ENCODE measurements at regions not wholly inside any gene's neighbourhood (a gene's known extent, or its start where the extent isn't known, plus 50 kb on each side); places are given as distances from the start of the nearest gene placed in this dataset.

DNA sequence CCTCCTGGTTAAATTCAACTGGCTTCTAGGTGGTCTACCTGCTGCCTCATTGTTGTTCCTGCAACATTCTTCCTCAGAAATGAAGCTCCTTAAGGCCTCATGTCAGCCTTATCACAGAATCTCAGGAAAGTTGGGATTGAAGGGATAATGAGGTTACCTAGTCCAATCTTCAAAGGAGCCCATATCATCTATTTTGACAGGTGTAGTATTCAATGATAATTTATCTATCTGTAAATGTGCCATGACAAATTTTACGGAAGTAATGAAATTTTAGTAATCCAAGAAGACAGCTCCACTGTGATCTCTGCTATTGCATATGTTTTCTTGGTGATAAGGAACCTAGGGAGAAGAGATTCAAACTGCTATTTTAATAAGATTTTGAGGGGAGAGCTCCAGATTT lies 973.8 kb downstream of the ROBO2 start (continued):
- TF ChIP-seq, protein P1, sequence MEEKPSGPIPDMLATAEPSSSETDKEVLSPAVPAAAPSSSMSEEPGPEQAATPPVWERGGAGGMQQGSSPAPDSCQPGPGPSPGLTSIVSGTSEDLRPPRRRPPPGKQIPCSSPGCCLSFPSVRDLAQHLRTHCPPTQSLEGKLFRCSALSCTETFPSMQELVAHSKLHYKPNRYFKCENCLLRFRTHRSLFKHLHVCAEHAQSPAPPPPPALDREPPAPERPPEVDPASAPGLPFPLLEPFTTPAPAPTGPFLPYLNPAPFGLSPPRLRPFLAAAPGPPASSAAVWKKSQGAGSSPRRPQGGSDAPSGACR (CRISPR knock-in tag; IDR thresholded peaks at IDR 0.05), result no peak
- no peak for TF ChIP-seq ZMYM4 (CRISPR knock-in tag; IDR thresholded peaks at IDR 0.05)
- TF ChIP-seq ETV5 (CRISPR knock-in tag; IDR thresholded peaks at IDR 0.05; ENCODE audit: borderline replicate concordance), result no peak
- TF ChIP-seq ZNF747 (CRISPR knock-in tag; IDR thresholded peaks at IDR 0.05; ENCODE audit: borderline replicate concordance), result no peak
- TF ChIP-seq, protein P2, sequence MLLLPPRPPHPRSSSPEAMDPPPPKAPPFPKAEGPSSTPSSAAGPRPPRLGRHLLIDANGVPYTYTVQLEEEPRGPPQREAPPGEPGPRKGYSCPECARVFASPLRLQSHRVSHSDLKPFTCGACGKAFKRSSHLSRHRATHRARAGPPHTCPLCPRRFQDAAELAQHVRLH (CRISPR knock-in tag; IDR thresholded peaks at IDR 0.05; ENCODE audit: borderline replicate concordance, low read depth), result no peak
- TF ChIP-seq CBX5 (CRISPR knock-in tag; IDR thresholded peaks at IDR 0.05; ENCODE audit: borderline replicate concordance), result no peak
- no peak for TF ChIP-seq CHD4 (IDR thresholded peaks at IDR 0.05; ENCODE audit: borderline replicate concordance, low read length)
- no peak for TF ChIP-seq TRIM24 (CRISPR knock-in tag; IDR thresholded peaks at IDR 0.05)
- TF ChIP-seq, protein P3, sequence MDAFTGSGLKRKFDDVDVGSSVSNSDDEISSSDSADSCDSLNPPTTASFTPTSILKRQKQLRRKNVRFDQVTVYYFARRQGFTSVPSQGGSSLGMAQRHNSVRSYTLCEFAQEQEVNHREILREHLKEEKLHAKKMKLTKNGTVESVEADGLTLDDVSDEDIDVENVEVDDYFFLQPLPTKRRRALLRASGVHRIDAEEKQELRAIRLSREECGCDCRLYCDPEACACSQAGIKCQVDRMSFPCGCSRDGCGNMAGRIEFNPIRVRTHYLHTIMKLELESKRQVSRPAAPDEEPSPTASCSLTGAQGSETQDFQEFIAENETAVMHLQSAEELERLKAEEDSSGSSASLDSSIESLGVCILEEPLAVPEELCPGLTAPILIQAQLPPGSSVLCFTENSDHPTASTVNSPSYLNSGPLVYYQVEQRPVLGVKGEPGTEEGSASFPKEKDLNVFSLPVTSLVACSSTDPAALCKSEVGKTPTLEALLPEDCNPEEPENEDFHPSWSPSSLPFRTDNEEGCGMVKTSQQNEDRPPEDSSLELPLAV (CRISPR knock-in tag; conservative IDR thresholded peaks at IDR 0.05; ENCODE audit: low read depth), result no peak
- no peak for TF ChIP-seq ZNF510 (CRISPR knock-in tag; IDR thresholded peaks at IDR 0.05; ENCODE audit: low read depth)

DNA sequence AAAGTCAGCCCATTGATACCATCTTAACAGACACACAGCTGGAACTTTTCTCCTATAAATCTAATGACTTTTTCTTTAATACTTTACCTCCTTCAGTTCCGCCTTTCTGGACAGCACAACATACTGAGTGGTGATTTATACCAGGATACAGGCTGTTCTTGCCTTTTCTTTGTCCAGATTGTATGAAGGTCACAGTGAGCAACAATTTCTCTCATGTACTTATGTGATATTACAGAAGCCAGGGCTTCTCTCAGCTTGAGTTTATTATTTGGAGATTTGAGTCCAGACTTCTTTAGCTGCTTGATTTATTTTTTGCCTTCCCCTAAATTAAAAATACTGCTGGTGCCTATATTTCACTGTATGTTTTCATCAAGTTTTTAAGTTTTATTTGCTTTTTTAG lies 976.0 kb downstream of the ROBO2 start:
- H3K4me3 ChIP-seq (replicated peaks in 1 of 3; ENCODE audit: insufficient read depth in 1 of 3, low read depth in 2 of 3, low read length in 3 of 3), result no peak overlapping the region
- ATAC-seq (no peak), FAIRE-seq (no peak), DNase-seq (ENCODE audit: low spot score) (no peak)
- BruUV-seq (replicated peaks), result no TSS peak
- no peaks in the 10 kb centered on the region for H3K36me3 ChIP-seq (replicated peaks in 1 of 2; ENCODE audit: control insufficient read depth in 1 of 2, insufficient read depth in 2 of 2, low read length in 2 of 2)
- ChIA-PET POLR2A (no interaction called here), CTCF (ENCODE audit: low intra/inter-chr PET ratio, low total read pairs) (no interaction called here)
- no peak overlapping the region for H3K9ac ChIP-seq (ENCODE audit: insufficient read depth, low read depth, low read length)
- in situ Hi-C loops (cut with HindIII; ENCODE audit: extremely low pct_ligation_motif_present, low pct_unique_long_range_greater_than_20kb), result no loop called here
- no peaks in the 10 kb centered on the region for H3K79me2 ChIP-seq (ENCODE audit: insufficient read depth, low read length)
- WGBS (ENCODE audit: low lambda C conversion rate), result 0% methylated on average over 1 of the region's 1 CpG
- no peak overlapping the region for H3K4me2 ChIP-seq (ENCODE audit: low read depth, low read length)
- H3K4me1 ChIP-seq (ENCODE audit: insufficient read depth, low read length), result no peaks in the 10 kb centered on the region
- TF ChIP-seq FOXP1 (IDR thresholded peaks at IDR 0.05) (no peak), FOXP1 (CRISPR knock-in tag; IDR thresholded peaks at IDR 0.05) (no peak), ZNF839 (CRISPR knock-in tag; IDR thresholded peaks at IDR 0.05; ENCODE audit: borderline replicate concordance) (no peak), ZNF501 (CRISPR knock-in tag; IDR thresholded peaks at IDR 0.05) (no peak), RARA (CRISPR knock-in tag; IDR thresholded peaks at IDR 0.05) (no peak), MEIS2 (CRISPR knock-in tag; IDR thresholded peaks at IDR 0.05) (no peak)
- TF ChIP-seq, protein P4, sequence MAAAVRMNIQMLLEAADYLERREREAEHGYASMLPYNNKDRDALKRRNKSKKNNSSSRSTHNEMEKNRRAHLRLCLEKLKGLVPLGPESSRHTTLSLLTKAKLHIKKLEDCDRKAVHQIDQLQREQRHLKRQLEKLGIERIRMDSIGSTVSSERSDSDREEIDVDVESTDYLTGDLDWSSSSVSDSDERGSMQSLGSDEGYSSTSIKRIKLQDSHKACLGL (CRISPR knock-in tag; IDR thresholded peaks at IDR 0.05), result no peak
- TF ChIP-seq, protein P5, sequence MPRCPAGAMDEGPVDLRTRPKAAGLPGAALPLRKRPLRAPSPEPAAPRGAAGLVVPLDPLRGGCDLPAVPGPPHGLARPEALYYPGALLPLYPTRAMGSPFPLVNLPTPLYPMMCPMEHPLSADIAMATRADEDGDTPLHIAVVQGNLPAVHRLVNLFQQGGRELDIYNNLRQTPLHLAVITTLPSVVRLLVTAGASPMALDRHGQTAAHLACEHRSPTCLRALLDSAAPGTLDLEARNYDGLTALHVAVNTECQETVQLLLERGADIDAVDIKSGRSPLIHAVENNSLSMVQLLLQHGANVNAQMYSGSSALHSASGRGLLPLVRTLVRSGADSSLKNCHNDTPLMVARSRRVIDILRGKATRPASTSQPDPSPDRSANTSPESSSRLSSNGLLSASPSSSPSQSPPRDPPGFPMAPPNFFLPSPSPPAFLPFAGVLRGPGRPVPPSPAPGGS (CRISPR knock-in tag; IDR thresholded peaks at IDR 0.05), result no peak
- H4K20me1 ChIP-seq (ENCODE audit: insufficient read depth, low read length), result no peaks in the 10 kb centered on the region
- intact Hi-C loops (cut with micrococcal nuclease; ENCODE audit: unreplicated experiment), result no loop called here
- no peaks in the 10 kb centered on the region for H3K27me3 ChIP-seq (ENCODE audit: control insufficient read depth in 1 of 2, insufficient read depth in 2 of 2, low read length in 2 of 2)
- H3K27ac ChIP-seq (ENCODE audit: extremely low read length, insufficient read depth, low read length), result no peak overlapping the region
- H2AFZ ChIP-seq (ENCODE audit: low read length), result no peak overlapping the region
- H3K9me3 ChIP-seq (ENCODE audit: low read length), result no peaks in the 10 kb centered on the region
